SK-N-MC (cell line): ENCODE measurements at regions not wholly inside any gene's neighbourhood (a gene's known extent, or its start where the extent isn't known, plus 50 kb on each side); places are given as distances from the start of the nearest gene placed in this dataset.

Experiments
- EZH2 ChIP-seq: fragments of 200-600 bp; sonication (generic); IDR thresholded peaks from one replicate; pipeline ENCODE4 v1.6.1; 2017; ENCODE audit warnings: antibody characterized with exemption
- POLR2AphosphoS5 ChIP-seq: IDR thresholded peaks from 2 replicates; pipeline ENCODE4 v1.6.1; 2012; ENCODE audit warnings: mild to moderate bottlenecking, low read depth, low read length, borderline replicate concordance

GRCh38 chr4:15291122-15291521 is 136.7 kb upstream of the C1QTNF7 start:
- no peak for TF ChIP-seq EZH2
- no peak for TF ChIP-seq POLR2AphosphoS5
